K562 (cell line): ENCODE measurements at regions not wholly inside any gene's neighbourhood (a gene's known extent, or its start where the extent isn't known, plus 50 kb on each side); places are given as distances from the start of the nearest gene placed in this dataset.

Experiments used
- ARID1B ChIP-seq: fragments of 450-650 bp; IDR thresholded peaks from 2 replicates; pipeline ENCODE4 v1.6.1; 2016; ENCODE audit warnings: antibody characterized with exemption, mild to moderate bottlenecking, inconsistent platforms
- BRD9 ChIP-seq: fragments of 450-650 bp; IDR thresholded peaks from 2 replicates; pipeline ENCODE4 v1.6.1; 2018; ENCODE audit warnings: low read depth; ENCODE audit not compliant: partially characterized antibody
- CBX3 ChIP-seq, 2 experiments: IDR thresholded peaks; 1 replicate in 1 of 2; 2 replicates in 1 of 2; pipeline ENCODE4 v1.6.1; 2012; ENCODE audit warnings: inconsistent platforms in 2 of 2, low read length in 2 of 2, borderline replicate concordance in 1 of 2, control low read depth in 1 of 2
- CREB5 ChIP-seq: fragments of 250-450 bp; sonication (Bioruptor Pico); IDR thresholded peaks from 2 replicates; pipeline ENCODE4 v1.5.0; 2020; ENCODE audit warnings: mild to moderate bottlenecking
- FOXA3 ChIP-seq, 2 experiments: fragments of 450-650 bp in 1 of 2; sonication (generic) in 1 of 2; formaldehyde crosslinking; IDR thresholded peaks in 1 of 2; conservative IDR thresholded peaks in 1 of 2; 2 replicates each; pipeline versions ENCODE4 v1.4.0 to v1.8.0; 2020 to 2022; ENCODE audit warnings: mild to moderate bottlenecking in 2 of 2, missing genetic modification reagents in 1 of 2
- KDM1A ChIP-seq, 2 experiments: fragments of 450-650 bp; IDR thresholded peaks; 2 replicates each; pipeline ENCODE4 v1.6.1; 2016; ENCODE audit warnings: mild to moderate bottlenecking in 2 of 2
- MGA ChIP-seq: fragments of 450-650 bp; IDR thresholded peaks from 2 replicates; pipeline ENCODE4 v1.6.1; 2016; ENCODE audit warnings: mild to moderate bottlenecking, moderate library complexity
- MIER1 ChIP-seq: fragments of 450-650 bp; IDR thresholded peaks from 2 replicates; pipeline ENCODE4 v1.6.1; 2016; ENCODE audit warnings: antibody characterized with exemption, mild to moderate bottlenecking, low read depth
- THAP12 ChIP-seq: fragments of 250-450 bp; sonication (Bioruptor Pico); IDR thresholded peaks from 2 replicates; pipeline ENCODE4 v1.9.0; 2021; ENCODE audit warnings: mild to moderate bottlenecking, inconsistent platforms
- THAP7 ChIP-seq: fragments of 250-450 bp; sonication (Bioruptor Pico); IDR thresholded peaks from 2 replicates; pipeline ENCODE4 v1.5.0; 2021

GRCh38 chr6:47414423-47415167, 63.0 kb upstream of the CD2AP start (continued):
- TF ChIP-seq THAP7 (CRISPR knock-in tag), result no peak
- TF ChIP-seq FOXA3 (CRISPR knock-in tag; conservative IDR thresholded peaks at IDR 0.05 in 1 of 2, IDR thresholded peaks at IDR 0.05 in 1 of 2), result no peak
- no peak for TF ChIP-seq THAP12 (CRISPR knock-in tag)
- TF ChIP-seq CREB5 (CRISPR knock-in tag), result no peak
- TF ChIP-seq CBX3 (IDR thresholded peaks at IDR 0.05; ENCODE audit: borderline replicate concordance in 1 of 2, low read length in 2 of 2), result peak in 1 of 2 experiments; percentile 10; a peak in 1 of 3 replicates
- TF ChIP-seq BRD9, result peak; percentile 17
- TF ChIP-seq ARID1B, result 0 out of 2 replicates have a peak, but pooled peaks have one; percentile 13
- 0 out of 2 replicates have a peak, but pooled peaks have one; percentile 1 for TF ChIP-seq MGA
- no peak for TF ChIP-seq MIER1
- peak; percentile 8 to 9; a peak in 2 of 4 replicates for TF ChIP-seq KDM1A (IDR thresholded peaks at IDR 0.05)
